CD14-positive monocyte (primary cell): ENCODE measurements at regions not wholly inside any gene's neighbourhood (a gene's known extent, or its start where the extent isn't known, plus 50 kb on each side); places are given as distances from the start of the nearest gene placed in this dataset.

ENCODE experiments used
- DNase-seq, 3 donors: peaks; one replicate each; pipeline ENCODE4 v3.0.0-alpha.2; 2011 to 2022
- H2AFZ ChIP-seq: 2 replicates; pipeline ENCODE4 v1.6.0; 2012; ENCODE audit warnings: mild to moderate bottlenecking, low read depth, low read length, inconsistent platforms; ENCODE audit not compliant: insufficient read depth, poor library complexity, severe bottlenecking
- H3K27ac ChIP-seq, 2 donors: 1 replicate in 1 of 2; 2 replicates in 1 of 2; pipeline ENCODE4 v1.5.1; 2012 to 2013; ENCODE audit warnings: low read length in 2 of 2, control low read depth in 1 of 2, inconsistent platforms in 1 of 2, low read depth in 1 of 2, mild to moderate bottlenecking in 1 of 2
- H3K27me3 ChIP-seq, 2 donors: one replicate each; pipeline versions ENCODE4 v1.6.0 to v1.6.1; 2011 to 2013; ENCODE audit warnings: low read length in 2 of 2; ENCODE audit not compliant: control insufficient read depth in 2 of 2, insufficient read depth in 2 of 2
- H3K36me3 ChIP-seq, 2 donors: replicated peaks in 1 of 2; 1 replicate in 1 of 2; 2 replicates in 1 of 2; pipeline versions ENCODE4 v1.5.1 to v1.6.1; 2012 to 2013; ENCODE audit warnings: low read length in 2 of 2, control low read depth in 1 of 2, inconsistent platforms in 1 of 2, mild to moderate bottlenecking in 1 of 2; ENCODE audit not compliant: insufficient read depth in 2 of 2, control insufficient read depth in 1 of 2
- H3K4me1 ChIP-seq, 2 donors: 1 replicate in 1 of 2; 2 replicates in 1 of 2; pipeline versions ENCODE4 v1.5.1 to v1.6.1; 2012 to 2013; ENCODE audit warnings: low read length in 2 of 2, control low read depth in 1 of 2, inconsistent platforms in 1 of 2, mild to moderate bottlenecking in 1 of 2, moderate library complexity in 1 of 2; ENCODE audit not compliant: insufficient read depth in 2 of 2, control insufficient read depth in 1 of 2
- H3K4me2 ChIP-seq: replicated peaks from 2 replicates; pipeline ENCODE3; 2012; ENCODE audit warnings: low read length, moderate library complexity, mild to moderate bottlenecking; ENCODE audit not compliant: poor library complexity, severe bottlenecking; ENCODE audit errors: extremely low read depth
- H3K4me3 ChIP-seq, 3 experiments: fragments of 200-600 bp in 1 of 3; sonication (generic) in 1 of 3; replicated peaks in 1 of 3; 1 replicate in 2 of 3; 2 replicates in 1 of 3; pipeline ENCODE4 v1.5.1; 2011 to 2013; ENCODE audit warnings: low read length in 3 of 3, mild to moderate bottlenecking in 3 of 3, control low read depth in 2 of 3, low read depth in 2 of 3, inconsistent platforms in 1 of 3, moderate library complexity in 1 of 3
- H3K79me2 ChIP-seq: 2 replicates; pipeline ENCODE4 v1.6.0; 2012; ENCODE audit warnings: mild to moderate bottlenecking, control low read depth, inconsistent platforms, low read length, moderate library complexity; ENCODE audit not compliant: insufficient read depth
- H3K9ac ChIP-seq: 2 replicates; pipeline ENCODE4 v1.6.0; 2017; ENCODE audit warnings: low read length, mild to moderate bottlenecking; ENCODE audit not compliant: insufficient read depth, poor library complexity, severe bottlenecking
- H3K9me3 ChIP-seq, 2 donors: replicated peaks in 1 of 2; 1 replicate in 1 of 2; 2 replicates in 1 of 2; pipeline versions ENCODE4 v1.5.1 to v1.6.1; 2012 to 2013; ENCODE audit warnings: low read length in 2 of 2, control low read depth in 1 of 2; ENCODE audit not compliant: control insufficient read depth in 1 of 2, insufficient read depth in 1 of 2
- H4K20me1 ChIP-seq: 2 replicates; pipeline ENCODE4 v1.6.0; 2012; ENCODE audit warnings: mild to moderate bottlenecking, low read length, control low read depth, moderate library complexity; ENCODE audit not compliant: insufficient read depth
- H3K27ac Mint-ChIP-seq, 7 donors: one replicate each; pipeline ENCODE4 v1.8.0; 2020; ENCODE audit warnings: mild to moderate bottlenecking in 7 of 7, mixed read lengths in 7 of 7, moderate library complexity in 6 of 7, inconsistent platforms in 2 of 7
- H3K27me3 Mint-ChIP-seq, 3 donors: one replicate each; pipeline ENCODE4 v1.8.0; 2021 to 2022; ENCODE audit warnings: low read depth in 3 of 3, mild to moderate bottlenecking in 3 of 3, mixed read lengths in 3 of 3, moderate library complexity in 3 of 3, inconsistent platforms in 1 of 3
- H3K36me3 Mint-ChIP-seq, 2 donors: one replicate each; pipeline ENCODE4 v1.8.0; 2020; ENCODE audit warnings: mixed read lengths in 2 of 2, inconsistent platforms in 1 of 2, mild to moderate bottlenecking in 1 of 2
- H3K4me1 Mint-ChIP-seq: one replicate; pipeline ENCODE4 v1.8.0; 2020; ENCODE audit warnings: mild to moderate bottlenecking, mixed read lengths
- H3K4me3 Mint-ChIP-seq, 2 donors: one replicate each; pipeline ENCODE4 v1.8.0; 2020; ENCODE audit warnings: mild to moderate bottlenecking in 2 of 2, mixed read lengths in 2 of 2, moderate library complexity in 1 of 2
- H3K9me3 Mint-ChIP-seq, 7 donors: one replicate each; pipeline ENCODE4 v1.8.0; 2020 to 2022; ENCODE audit warnings: mixed read lengths in 7 of 7, mild to moderate bottlenecking in 6 of 7, moderate library complexity in 6 of 7, inconsistent platforms in 2 of 7
- WGBS: methylation state at CpG from one replicate; pipeline ENCODE4 v1.1.5; 2013; ENCODE audit warnings: missing lambda C conversion rate; ENCODE audit not compliant: insufficient coverage; 5-methylcytosine and 5-hydroxymethylcytosine counted together
- intact Hi-C, 2 donors: fragments of 100-400 bp; cut with micrococcal nuclease; formaldehyde crosslinking; loops; one replicate each; pipeline versions ENCODE4 v1.15.0 to v1.15.1; 2023
- TF ChIP-seq, protein P1 (sequence below): fragments of 200-600 bp; IDR thresholded peaks from one replicate; pipeline ENCODE4 v1.8.0; 2022; ENCODE audit warnings: antibody characterized with exemption, mild to moderate bottlenecking

DNA sequence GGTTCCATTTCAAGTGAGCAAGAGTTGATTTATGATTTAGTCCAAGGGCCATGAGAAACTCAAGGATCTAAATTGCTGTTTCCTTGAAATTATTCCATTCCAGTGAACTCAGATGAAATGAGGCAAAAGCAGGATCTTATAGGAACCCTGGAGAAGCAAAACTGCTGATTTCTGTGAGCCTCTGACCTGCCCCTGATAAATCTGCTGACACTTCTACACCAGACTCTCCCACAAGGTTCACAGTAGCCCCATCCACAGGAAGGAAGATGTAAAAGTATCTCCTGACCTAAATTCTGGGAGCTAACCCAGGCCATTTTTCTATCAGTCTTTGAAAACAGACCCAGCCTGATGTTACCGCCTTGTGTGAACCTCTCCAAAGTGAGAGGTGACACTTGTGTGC lies 987.6 kb upstream of the AUTS2 start:
- Histone ChIP-seq H3K27ac (no peak overlapping the region), H3K4me1 (no peaks in the 10 kb centered on the region), H3K4me2 (no peak overlapping the region), H3K9ac (no peak overlapping the region), H3K79me2 (no peaks in the 10 kb centered on the region), H3K4me3 (no peak overlapping the region), H3K27me3 (no peaks in the 10 kb centered on the region), H3K36me3 (no peaks in the 10 kb centered on the region), H3K9me3 (peaks cover 19 to 48% of the 10 kb centered on the region in 2 donors), H4K20me1 (no peaks in the 10 kb centered on the region), H2AFZ (no peak overlapping the region)
- Mint-ChIP-seq H3K4me1 (no peaks in the 10 kb centered on the region), H3K27ac (no peak overlapping the region), H3K36me3 (no peaks in the 10 kb centered on the region), H3K9me3 (peaks cover 10 to 37% (median 17%) of the 10 kb centered on the region in 7 donors), H3K27me3 (no peaks in the 10 kb centered on the region), H3K4me3 (no peak overlapping the region)
- WGBS, result 83% methylated on average over 1 of the region's 1 CpG
- no peak for DNase-seq
- TF ChIP-seq, protein P1, sequence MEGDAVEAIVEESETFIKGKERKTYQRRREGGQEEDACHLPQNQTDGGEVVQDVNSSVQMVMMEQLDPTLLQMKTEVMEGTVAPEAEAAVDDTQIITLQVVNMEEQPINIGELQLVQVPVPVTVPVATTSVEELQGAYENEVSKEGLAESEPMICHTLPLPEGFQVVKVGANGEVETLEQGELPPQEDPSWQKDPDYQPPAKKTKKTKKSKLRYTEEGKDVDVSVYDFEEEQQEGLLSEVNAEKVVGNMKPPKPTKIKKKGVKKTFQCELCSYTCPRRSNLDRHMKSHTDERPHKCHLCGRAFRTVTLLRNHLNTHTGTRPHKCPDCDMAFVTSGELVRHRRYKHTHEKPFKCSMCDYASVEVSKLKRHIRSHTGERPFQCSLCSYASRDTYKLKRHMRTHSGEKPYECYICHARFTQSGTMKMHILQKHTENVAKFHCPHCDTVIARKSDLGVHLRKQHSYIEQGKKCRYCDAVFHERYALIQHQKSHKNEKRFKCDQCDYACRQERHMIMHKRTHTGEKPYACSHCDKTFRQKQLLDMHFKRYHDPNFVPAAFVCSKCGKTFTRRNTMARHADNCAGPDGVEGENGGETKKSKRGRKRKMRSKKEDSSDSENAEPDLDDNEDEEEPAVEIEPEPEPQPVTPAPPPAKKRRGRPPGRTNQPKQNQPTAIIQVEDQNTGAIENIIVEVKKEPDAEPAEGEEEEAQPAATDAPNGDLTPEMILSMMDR, result no peak
- intact Hi-C loops, result no loop called here

GRCh38 chr7:68613405-68613804 lies 984.9 kb upstream of the AUTS2 start:
- H3K9ac ChIP-seq, result no peak overlapping the region
- H3K36me3 ChIP-seq, result no peaks in the 10 kb centered on the region
- Mint-ChIP-seq H3K36me3 (no peaks in the 10 kb centered on the region), H3K4me1 (no peaks in the 10 kb centered on the region), H3K4me3 (no peak overlapping the region), H3K27me3 (no peaks in the 10 kb centered on the region), H3K9me3 (peaks cover 11 to 39% (median 17%) of the 10 kb centered on the region in 7 donors), H3K27ac (peak overlapping the region in 1 of 7 donors; percentile 27)
- H3K27me3 ChIP-seq, result no peaks in the 10 kb centered on the region
- no peak for DNase-seq
- H3K4me1 ChIP-seq, result no peaks in the 10 kb centered on the region
- intact Hi-C loops, result no loop called here
- peaks cover 35 to 53% of the 10 kb centered on the region in 2 donors for H3K9me3 ChIP-seq
- H4K20me1 ChIP-seq, result no peaks in the 10 kb centered on the region
- no peak overlapping the region for H3K4me2 ChIP-seq
- TF ChIP-seq, protein P1, result no peak
- no peak overlapping the region for H2AFZ ChIP-seq
- no peak overlapping the region for H3K27ac ChIP-seq
- no peak overlapping the region for H3K4me3 ChIP-seq
- WGBS, result 76% methylated on average over 3 of the region's 6 CpGs
- no peaks in the 10 kb centered on the region for H3K79me2 ChIP-seq
